ENCODE measurements at regions not wholly inside any gene's neighbourhood (a gene's known extent, or its start where the extent isn't known, plus 50 kb on each side); places are given as distances from the start of the nearest gene placed in this dataset.

DNA sequence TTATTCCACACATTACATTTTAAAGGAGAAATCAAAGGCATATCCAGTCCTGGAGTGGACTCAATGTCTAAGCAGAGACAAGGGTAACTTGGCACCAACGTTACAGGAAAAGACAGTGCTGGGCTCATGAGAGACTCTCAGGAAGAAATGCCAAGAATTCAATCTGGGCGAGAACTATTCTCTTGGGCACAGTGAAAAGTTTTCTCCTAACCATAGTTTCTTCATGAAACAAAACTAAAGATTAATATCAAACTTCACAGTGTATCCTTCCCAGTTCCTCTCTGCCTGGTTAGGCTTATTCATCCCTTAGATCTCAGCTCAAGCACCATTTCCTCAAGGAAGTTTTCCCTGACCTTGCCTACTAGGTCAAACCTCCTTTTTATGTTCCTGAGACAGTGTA lies 109.4 kb upstream of the TLL1 start:
- in situ Hi-C loops (cut with MboI; ENCODE audit: low sequenced_read_pairs) = no loop called here

DNA sequence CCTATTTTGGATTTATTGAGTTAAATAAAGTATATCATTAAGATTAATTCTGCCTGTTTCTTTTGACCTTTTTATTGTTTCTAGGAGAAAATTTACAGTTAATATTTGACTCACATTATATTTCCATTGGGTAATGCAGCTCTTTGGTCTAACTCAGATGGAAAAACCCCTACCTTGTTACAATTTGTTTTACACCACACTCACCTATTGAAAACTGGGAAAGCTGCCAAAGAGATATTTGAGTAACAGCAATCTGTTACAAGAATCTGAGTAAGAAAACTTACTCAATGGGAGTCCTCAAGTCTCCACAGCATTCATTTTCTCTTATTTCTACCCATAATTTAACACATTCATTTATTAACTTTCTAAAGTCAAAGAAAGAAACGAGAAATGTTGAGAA lies 108.0 kb upstream of the TLL1 start:
- in situ Hi-C loops (cut with MboI; ENCODE audit: low sequenced_read_pairs) = no loop called here

DNA sequence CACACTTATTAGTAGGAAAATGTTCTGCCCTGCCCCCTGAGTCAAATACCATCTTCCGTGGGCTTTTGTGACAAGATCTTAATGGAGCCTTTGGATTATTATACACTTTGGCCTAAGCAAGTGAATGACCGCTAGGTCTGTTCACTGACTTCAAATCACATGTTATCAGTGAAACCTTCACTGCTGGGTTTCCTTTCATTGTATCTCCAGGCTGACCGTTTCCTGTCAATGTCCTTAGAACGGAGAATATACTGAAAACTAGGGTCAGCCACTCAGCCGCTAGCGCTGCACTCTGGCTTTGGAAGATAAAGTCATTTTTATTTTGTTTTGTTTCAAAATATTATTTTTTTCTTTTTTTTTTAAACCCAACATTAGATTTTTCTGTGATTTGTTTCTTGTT lies 107.0 kb upstream of the TLL1 start:
- in situ Hi-C loops (cut with MboI; ENCODE audit: low sequenced_read_pairs) = no loop called here

DNA sequence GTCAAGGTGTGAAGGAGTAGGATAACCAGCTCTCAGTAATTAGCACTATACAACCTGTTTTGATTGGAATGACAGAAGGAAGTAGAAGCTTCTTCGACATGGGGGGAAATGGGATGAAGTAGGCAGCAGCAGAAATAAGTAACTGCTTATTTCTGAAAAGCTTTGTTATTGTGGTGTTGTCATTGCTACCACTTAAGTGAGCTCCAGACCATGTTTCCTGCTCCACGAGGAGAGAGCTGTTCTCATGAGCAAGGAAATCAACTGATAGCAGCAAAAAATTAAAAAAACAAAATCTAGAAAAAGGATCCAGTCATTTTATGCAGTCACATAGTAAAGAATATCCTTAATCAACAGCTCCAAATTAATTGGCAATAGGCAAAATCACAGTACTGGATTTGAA lies 106.1 kb upstream of the TLL1 start:
- in situ Hi-C loops (cut with MboI; ENCODE audit: low sequenced_read_pairs) = no loop called here

DNA sequence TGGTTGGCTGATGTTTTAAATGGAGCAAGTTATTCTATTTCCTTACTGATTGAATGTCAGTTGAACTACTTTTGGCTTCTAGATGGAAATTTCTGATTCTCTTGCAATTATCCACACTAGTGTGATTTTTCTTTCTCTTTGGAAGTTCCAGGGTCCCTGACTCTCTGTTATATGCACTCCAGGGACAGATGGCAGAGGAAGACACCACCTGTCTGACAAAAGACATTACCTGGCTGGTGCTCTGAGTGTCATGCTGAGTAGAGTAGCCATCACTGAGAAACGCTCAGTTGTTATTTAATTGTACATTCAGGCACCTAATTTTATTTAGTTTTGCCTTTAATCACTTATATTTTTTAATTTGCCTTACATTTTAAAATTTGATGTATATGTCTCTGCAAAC lies 105.4 kb upstream of the TLL1 start:
- in situ Hi-C loops (cut with MboI; ENCODE audit: low sequenced_read_pairs) = no loop called here

DNA sequence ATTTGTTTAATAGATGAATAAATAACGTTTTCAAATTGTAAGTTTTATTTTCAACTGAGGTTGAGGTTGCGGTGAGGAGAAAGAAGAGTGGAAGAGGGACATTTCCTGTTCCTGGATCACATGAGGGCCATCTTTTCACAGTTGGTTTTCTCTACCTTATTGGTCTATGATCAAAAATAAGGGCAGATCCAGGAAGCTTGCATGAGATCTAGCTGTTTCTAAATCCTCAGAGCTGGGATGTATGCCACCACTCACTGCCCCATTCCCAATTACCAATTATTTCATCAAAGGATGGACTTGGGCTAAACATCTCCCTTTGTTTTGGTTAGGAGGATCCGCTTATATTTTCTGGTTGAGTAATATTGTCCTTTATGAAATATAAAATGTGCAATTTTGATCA lies 104.8 kb upstream of the TLL1 start:
- in situ Hi-C loops (cut with MboI; ENCODE audit: low sequenced_read_pairs) = no loop called here

DNA sequence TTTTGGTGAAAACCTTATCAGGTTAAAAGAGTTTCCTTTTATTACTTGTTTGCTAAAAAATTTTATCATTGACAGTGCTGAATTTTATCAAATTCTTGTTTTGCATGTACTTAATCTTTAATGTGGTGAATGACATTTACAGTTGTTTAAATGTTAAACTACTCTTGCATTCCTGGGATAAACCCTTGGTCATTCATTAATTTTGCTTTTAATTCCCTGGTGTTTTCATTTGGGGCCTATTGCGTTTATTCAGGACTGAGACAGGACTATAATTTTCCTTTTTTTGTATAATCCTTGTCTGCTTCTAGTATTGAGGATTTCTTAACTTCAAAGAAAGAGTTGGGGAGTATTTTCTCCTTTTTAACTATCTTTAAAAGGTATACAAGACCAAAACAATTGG lies 98.7 kb upstream of the TLL1 start:
- in situ Hi-C loops (cut with MboI; ENCODE audit: low sequenced_read_pairs) = no loop called here

DNA sequence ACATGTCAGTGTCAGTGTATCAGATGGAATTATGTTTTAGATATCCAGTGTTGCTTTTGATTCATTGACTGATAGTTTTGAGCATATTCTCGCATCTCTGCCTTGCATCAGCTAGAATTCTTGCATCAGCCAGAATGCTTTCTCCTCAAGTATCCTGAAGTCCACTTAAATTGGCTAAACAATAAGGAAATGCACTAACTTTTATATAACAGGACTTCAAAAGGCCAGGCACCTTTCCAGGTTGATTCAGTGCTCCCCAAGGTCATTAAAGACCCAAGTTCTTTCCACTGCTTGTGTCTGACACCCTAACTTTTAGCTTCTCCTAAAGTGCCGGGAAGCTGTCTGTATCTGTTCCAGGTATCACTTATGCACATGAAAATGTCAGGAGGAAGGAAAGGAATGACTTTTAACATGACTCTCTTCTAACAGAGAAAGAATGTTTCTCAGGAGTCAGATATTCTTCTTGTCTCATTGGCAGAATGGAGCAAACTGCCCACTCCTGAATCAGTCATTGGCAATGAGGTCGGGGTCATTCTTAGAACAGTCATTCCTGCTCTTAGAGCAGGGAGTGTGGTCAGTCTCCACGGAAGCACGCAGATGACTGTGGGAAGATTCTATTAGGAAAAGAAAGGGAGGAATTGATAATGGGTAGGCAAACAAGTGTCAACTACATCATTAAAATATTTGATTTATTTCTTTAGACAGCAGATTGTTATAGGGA lies 92.9 kb upstream of the TLL1 start:
- in situ Hi-C loops (cut with MboI; ENCODE audit: low sequenced_read_pairs) = no loop called here

DNA sequence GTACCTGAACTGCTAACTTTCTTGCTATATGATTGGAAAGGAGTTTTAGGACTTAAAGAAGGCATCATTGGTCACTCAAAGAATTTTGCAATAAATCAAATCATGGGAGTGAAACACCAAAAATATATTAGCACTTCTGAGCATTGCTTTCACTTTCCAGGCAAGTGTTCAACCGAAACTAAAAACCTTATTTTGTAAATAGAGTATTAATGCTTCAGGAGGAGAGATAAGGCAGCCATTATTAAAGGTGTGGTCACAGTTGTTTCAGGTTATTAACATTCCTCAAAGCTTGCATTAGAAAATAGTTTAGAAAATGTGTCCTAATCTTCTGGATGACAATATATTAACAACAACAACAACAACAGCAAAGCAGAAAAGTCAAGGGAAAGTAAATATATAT lies 92.3 kb upstream of the TLL1 start:
- in situ Hi-C loops (cut with MboI; ENCODE audit: low sequenced_read_pairs) = no loop called here

DNA sequence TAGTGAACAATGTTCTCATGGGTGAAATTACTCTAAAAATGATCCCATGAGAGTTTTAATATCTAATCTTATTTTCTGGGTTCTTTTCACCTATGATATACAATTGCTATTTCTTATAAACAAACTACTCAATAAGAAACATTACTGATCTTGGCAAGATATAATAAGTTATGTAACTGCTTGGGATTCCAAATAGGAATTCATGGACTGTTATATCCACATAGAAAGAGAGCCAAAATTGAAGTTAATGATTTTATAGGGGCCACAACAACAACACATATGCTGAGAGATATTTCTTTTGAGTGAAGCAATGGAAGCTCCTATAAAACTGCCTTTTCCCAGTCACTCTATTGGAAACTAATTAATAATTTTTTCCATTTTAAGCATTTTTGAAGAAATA lies 90.4 kb upstream of the TLL1 start:
- in situ Hi-C loops (cut with MboI; ENCODE audit: low sequenced_read_pairs) = no loop called here

DNA sequence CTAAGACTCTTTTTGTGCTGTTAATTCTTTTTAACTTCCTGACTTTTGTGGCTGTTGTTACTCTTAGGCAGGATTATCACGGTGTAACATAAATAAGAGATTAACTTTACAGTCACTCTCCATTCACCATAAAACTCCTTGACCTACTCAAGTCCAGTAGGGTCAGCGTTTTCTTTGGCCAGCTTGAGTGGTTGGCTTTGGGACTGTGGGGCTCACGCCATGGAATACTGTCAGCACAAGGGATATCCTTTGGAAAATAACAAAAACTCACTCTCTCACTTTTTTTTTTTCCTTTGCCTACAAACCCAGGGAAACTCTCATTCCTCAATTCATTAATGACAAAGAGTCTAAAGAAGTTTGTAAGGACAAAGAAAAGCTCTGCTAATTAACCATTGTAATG lies 89.4 kb upstream of the TLL1 start:
- in situ Hi-C loops (cut with MboI; ENCODE audit: low sequenced_read_pairs) = no loop called here

DNA sequence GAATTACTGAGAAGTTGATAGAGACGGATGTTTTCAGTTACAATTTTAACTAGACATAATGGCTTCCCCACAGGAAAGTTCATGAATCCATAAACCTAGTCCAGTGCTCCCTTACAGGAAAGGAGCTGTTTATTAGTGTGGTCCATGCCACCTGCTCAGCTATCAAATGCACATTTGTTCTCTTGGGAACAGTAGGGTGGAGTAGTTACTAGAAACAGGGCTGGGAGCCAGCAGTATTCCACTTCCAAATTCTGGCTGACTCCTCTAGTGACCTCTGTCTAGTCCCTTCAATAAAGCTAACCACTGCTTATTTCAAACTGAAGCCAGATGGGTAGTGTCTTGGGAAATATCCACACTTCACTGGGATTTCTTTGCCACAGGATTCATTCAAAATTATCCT lies 88.4 kb upstream of the TLL1 start:
- in situ Hi-C loops (cut with MboI; ENCODE audit: low sequenced_read_pairs) = no loop called here

DNA sequence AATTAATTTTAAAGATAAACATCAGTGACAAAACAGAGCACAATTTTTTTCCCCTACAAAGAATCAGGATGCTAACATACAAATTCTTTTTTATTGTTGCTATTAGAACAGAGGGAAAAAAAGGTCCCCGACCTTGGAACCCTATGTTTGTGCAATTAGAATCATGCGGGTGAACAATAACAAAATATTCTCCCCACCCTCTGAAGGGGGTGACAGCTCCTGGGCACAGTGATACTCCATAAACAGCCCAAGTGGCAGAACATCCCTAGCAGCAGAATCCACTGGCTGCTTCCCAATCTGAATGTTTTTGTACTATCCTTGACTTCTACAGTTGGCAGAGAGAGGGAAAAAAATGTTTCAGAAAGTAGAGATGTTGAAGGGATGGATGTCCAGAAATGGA lies 87.7 kb upstream of the TLL1 start:
- in situ Hi-C loops (cut with MboI; ENCODE audit: low sequenced_read_pairs) = no loop called here

DNA sequence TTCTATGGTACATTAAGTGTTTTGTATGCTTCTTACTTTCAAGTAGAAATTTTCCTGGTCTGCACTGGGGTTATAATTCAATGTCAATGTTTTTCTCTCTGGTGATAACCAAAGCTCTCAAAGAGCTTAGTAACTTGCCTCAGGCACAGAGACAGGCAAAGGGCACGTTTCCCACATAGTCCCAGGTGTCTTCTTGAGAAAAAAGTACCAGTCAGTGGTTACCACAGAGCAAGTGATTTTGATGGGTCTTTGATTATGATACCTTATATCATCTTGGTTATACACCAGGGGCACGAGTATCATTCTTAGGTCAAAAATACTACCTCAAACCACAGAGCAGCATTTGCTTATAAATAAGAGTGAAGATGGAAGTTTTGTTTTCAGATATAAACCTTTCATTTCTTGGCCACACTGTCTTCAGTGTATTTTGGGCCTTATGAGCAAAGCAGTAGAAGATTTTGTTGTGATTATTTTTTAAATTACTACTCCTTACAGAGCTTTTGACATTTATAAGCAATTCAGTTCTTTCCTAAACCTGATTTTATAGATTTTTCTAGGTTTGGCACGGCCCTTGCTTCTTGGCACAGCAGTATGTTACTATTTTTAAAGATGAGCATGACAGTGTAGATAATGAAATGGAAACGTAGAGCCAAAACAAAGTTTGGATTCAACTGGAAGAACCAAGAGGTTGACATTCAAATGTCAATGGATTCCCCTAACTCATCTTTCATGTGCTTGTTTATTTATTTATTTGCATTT lies 85.3 kb upstream of the TLL1 start:
- in situ Hi-C loops (cut with MboI; ENCODE audit: low sequenced_read_pairs) = no loop called here

DNA sequence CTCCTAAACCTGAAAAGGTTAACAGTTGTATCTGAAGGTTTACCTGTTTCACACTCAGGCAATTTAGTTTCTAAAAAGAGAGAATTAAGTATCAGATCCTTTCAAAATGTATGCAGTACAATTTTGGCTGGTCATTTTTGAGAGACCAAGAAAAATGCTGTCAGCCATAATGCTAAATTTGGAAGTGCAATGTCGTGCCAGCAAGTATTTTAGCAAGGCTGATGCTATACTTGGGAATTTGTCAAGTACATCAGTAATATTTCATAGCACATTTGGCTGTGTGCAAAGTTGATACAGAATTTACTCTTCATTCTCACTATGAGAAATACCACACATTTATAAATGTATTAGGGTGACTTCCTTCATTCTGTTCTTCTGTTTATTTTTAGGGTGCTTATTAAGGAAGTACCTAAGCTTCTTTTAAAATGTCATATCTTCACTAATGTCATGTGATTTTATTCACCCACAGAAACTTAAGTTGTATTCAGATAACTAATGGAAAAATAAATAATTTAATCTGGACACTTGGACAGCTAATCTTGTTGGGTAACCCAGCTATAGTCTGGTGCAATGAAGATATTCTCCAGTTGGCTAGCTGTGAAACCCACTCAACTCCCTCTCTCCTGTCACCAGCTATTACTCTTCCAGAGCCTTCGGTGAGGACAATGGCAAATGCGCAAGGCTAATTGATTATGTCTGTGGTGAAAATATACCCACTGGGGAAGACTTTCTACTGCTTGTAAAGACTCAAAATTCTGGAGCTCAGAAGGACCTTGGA lies 84.2 kb upstream of the TLL1 start:
- in situ Hi-C loops (cut with MboI; ENCODE audit: low sequenced_read_pairs) = no loop called here

DNA sequence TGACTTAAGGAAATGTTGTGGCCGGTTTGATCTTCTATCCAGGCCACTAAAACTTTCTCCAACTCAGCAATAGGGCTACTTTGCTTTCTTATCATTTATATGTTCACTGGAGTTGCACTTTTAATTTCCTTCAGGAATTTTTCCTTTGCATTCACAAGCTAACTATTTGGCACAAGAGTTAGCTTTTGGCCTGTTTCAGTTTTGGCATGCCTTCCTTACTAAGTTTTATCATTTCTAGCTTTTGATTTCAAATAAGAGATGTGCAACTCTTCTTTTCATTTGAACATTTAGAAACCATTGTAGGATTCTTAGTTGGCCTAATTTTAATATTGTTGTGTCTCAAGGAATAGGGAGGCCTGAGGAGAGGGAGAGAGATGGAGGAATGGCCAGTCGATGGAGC lies 79.8 kb upstream of the TLL1 start:
- in situ Hi-C loops (cut with MboI; ENCODE audit: low sequenced_read_pairs) = no loop called here

DNA sequence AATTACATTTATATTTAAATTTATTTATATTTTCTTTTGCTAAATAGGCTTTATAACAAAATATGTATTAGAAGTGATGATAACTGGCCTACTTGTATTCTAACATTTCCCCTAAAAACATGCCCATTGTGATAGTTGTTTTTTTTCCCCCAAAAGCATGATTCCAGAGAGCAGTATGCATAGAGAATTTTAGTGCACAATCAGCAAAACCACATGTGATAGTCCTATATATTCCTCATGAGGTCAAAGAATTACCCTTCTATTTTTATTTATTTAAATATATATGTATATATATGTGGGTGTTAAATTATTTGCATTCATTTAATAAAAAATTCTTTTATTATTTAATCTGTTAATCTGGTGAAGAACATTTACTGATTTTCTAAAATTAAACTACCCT lies 78.2 kb upstream of the TLL1 start:
- in situ Hi-C loops (cut with MboI; ENCODE audit: low sequenced_read_pairs) = no loop called here

DNA sequence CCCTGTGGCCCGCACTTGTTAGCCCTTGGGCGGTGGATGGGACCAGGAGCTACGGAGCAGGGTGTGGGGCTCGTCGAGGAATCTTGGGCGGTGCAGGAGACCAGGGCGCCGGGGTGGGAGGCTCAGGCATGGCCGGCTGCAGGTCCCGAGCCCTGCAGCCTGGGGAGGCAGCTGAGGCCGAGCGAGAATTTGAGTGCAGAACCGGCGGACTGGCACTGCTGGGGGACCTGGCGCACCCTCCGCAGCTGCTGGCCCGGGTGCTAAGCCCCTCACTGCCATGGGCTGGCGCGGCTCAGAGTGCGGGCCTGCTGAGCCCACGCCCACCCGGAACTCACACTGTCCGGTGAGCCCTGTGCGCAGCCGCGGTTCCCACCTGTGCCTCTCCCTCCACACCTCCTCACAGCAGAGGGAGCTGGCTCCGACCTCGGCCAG lies 73.6 kb upstream of the TLL1 start:
- in situ Hi-C loops (cut with MboI; ENCODE audit: low sequenced_read_pairs) = no loop called here

DNA sequence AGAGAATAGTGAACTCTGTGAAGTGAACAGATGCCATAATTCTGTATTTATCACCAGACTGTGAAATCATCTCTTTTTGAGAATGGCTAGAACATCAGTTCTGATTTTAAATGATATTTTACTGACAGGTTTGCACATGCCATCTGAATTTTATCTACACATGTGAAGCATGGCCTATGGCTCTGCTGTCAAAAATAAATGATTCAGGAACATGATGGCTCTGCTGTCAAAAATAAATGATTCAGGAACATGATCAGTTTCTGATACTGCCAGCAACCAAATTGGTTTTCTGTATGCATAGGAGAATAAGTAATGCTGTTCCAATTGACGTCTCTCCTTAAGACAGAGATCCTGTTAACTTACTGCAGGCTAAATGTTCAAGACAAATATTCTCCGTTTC lies 70.6 kb upstream of the TLL1 start:
- in situ Hi-C loops (cut with MboI; ENCODE audit: low sequenced_read_pairs) = no loop called here

DNA sequence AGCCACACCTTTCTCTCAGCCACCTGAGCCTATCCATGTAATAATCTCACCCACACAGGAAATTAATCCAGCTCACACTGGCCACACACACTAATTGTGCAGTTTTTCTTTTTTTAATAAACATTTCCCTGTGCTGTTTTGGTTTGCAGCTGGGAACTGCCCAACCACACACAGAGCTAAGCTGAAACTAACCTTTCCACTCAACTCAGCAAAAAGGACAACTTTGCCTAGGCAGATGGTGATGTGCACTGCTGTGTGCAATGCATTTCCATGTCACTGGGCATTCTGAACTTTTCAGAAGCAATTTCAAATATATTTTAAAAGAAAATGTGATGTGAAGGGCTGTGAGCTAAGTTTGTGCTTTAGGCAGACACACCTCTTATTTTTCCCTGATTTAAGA lies 70.0 kb upstream of the TLL1 start:
- in situ Hi-C loops (cut with MboI; ENCODE audit: low sequenced_read_pairs) = no loop called here

DNA sequence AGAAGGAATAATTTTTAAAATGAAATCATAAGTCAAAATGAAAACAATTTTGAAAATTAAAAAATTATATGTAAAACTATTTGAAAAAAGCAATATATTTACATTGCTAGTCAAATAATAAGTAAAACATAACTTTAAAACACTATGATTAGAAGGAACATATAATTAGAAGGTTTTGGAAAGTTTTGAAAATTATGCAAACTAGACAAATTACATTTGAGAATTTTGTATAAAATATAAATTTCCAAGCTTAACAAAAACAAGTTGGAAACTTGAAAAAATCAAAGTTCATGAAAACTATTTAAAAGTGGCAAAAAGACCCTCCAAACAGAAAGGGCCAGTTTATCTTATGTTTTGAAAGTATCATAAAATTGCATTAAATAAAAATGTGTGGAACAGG lies 67.6 kb upstream of the TLL1 start:
- in situ Hi-C loops (cut with MboI; ENCODE audit: low sequenced_read_pairs) = no loop called here

DNA sequence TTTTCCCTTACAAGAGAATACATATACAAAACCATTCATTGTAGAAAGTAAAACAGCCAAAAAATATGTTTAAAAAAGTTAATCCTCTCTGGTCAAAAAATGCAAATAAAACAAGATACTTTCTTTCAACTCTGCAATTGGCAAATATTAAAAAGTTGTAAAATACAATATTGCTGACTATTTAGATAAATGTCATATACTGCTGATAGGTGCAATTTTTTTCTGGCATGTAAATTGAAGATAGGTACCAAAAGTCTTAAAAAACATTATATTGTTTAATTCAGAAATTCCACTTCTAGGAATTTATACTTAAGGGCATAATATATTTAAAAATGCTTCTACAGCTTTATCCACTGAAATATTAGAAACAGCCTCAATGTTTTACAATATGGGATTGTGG lies 66.4 kb upstream of the TLL1 start:
- in situ Hi-C loops (cut with MboI; ENCODE audit: low sequenced_read_pairs) = no loop called here

Measured in HL-60/S4 (cell line).